IMR-90 (cell line): ENCODE measurements at regions not wholly inside any gene's neighbourhood (a gene's known extent, or its start where the extent isn't known, plus 50 kb on each side); places are given as distances from the start of the nearest gene placed in this dataset.

Source experiments
- NFE2L2 ChIP-seq: fragments of 150-350 bp; IDR thresholded peaks from 2 replicates; pipeline ENCODE4 v1.6.1; 2016; ENCODE audit warnings: low read depth, mild to moderate bottlenecking, low read length
- POLR2A ChIP-seq: IDR thresholded peaks from 2 replicates; pipeline ENCODE4 v1.6.1; 2012; ENCODE audit warnings: mild to moderate bottlenecking, low read depth, low read length
- RFX5 ChIP-seq: IDR thresholded peaks from 2 replicates; pipeline ENCODE4 v1.8.0; 2012; ENCODE audit warnings: low read depth, mild to moderate bottlenecking, low read length, moderate library complexity
- TF ChIP-seq, protein P1 (sequence below): conservative IDR thresholded peaks from 2 replicates; pipeline ENCODE4 v1.5.1; 2012; ENCODE audit warnings: mild to moderate bottlenecking, low read depth, low read length, improper control_type of control experiment
- TF ChIP-seq, protein P2 (sequence below): fragments of 150-350 bp; IDR thresholded peaks from 2 replicates; pipeline ENCODE4 v1.6.1; 2016; ENCODE audit warnings: low read depth, mild to moderate bottlenecking, low read length, moderate library complexity, borderline replicate concordance

DNA sequence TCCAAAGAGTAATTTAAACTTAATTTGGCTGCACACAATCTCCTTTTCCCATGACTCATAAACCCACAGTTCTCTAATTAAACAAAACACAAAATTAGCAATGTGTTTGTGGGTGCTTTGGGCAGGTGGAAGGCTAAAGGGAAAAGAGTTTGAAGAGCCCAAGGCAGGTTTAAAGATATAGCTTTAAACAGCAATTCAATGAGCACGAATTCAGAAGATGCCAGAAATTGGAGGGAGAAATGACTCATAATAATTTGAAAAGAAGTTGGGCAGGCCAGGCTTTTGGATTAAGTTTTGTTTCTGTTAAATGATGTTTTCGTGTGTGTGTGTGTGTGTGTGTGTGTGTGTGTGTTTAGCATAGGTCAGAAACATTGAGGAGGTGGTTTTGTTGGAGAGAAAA, 594.8 kb upstream of the ZEB2 start:
- TF ChIP-seq, protein P1, sequence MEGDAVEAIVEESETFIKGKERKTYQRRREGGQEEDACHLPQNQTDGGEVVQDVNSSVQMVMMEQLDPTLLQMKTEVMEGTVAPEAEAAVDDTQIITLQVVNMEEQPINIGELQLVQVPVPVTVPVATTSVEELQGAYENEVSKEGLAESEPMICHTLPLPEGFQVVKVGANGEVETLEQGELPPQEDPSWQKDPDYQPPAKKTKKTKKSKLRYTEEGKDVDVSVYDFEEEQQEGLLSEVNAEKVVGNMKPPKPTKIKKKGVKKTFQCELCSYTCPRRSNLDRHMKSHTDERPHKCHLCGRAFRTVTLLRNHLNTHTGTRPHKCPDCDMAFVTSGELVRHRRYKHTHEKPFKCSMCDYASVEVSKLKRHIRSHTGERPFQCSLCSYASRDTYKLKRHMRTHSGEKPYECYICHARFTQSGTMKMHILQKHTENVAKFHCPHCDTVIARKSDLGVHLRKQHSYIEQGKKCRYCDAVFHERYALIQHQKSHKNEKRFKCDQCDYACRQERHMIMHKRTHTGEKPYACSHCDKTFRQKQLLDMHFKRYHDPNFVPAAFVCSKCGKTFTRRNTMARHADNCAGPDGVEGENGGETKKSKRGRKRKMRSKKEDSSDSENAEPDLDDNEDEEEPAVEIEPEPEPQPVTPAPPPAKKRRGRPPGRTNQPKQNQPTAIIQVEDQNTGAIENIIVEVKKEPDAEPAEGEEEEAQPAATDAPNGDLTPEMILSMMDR = no peak
- TF ChIP-seq POLR2A = no peak
- no peak for TF ChIP-seq RFX5
- TF ChIP-seq, protein P2, sequence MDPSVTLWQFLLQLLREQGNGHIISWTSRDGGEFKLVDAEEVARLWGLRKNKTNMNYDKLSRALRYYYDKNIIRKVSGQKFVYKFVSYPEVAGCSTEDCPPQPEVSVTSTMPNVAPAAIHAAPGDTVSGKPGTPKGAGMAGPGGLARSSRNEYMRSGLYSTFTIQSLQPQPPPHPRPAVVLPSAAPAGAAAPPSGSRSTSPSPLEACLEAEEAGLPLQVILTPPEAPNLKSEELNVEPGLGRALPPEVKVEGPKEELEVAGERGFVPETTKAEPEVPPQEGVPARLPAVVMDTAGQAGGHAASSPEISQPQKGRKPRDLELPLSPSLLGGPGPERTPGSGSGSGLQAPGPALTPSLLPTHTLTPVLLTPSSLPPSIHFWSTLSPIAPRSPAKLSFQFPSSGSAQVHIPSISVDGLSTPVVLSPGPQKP = no peak
- no peak for TF ChIP-seq NFE2L2
